Muscle of leg (tissue), 3 donors: ENCODE measurements at regions not wholly inside any gene's neighbourhood (a gene's known extent, or its start where the extent isn't known, plus 50 kb on each side); places are given as distances from the start of the nearest gene placed in this dataset.

Experiments
- DNase-seq: peaks from one replicate; pipeline ENCODE4 v3.0.0; 2013
- H3K27ac ChIP-seq: one replicate; pipeline ENCODE4 v1.5.1; 2013; ENCODE audit warnings: mild to moderate bottlenecking, low read length, control low read depth
- H3K27me3 ChIP-seq: one replicate; pipeline ENCODE4 v1.6.1; 2013; ENCODE audit warnings: low read length; ENCODE audit not compliant: control insufficient read depth, insufficient read depth
- H3K36me3 ChIP-seq: one replicate; pipeline ENCODE4 v1.6.1; 2013; ENCODE audit warnings: low read length; ENCODE audit not compliant: control insufficient read depth, insufficient read depth
- H3K4me1 ChIP-seq: one replicate; pipeline ENCODE4 v1.6.1; 2013; ENCODE audit warnings: low read length; ENCODE audit not compliant: control insufficient read depth, insufficient read depth
- H3K4me3 ChIP-seq: one replicate; pipeline ENCODE4 v1.5.1; 2013; ENCODE audit warnings: low read length, control low read depth
- H3K9me3 ChIP-seq: replicated peaks from 2 replicates; pipeline ENCODE4 v1.6.1; 2013; ENCODE audit warnings: low read depth, low read length; ENCODE audit not compliant: control insufficient read depth
- WGBS: methylation state at CpG from one replicate; pipeline ENCODE4 v1.1.5; 2013; ENCODE audit warnings: missing lambda C conversion rate; ENCODE audit not compliant: insufficient coverage; 5-methylcytosine and 5-hydroxymethylcytosine counted together

- Histone ChIP-seq H3K36me3 (no peaks in the 10 kb centered on the region), H3K27ac (no peak overlapping the region), H3K4me1 (no peaks in the 10 kb centered on the region), H3K9me3 (no peaks in the 10 kb centered on the region), H3K27me3 (no peaks in the 10 kb centered on the region), H3K4me3 (no peak overlapping the region)
- no peak for DNase-seq
- WGBS: 92% methylated on average over 3 of the region's 4 CpGs
Observed at GRCh38 chr18:55748227-55748738, 160.3 kb upstream of the TCF4 start.

- DNase-seq: no peak
- H3K4me1 ChIP-seq: no peaks in the 10 kb centered on the region
- H3K27me3 ChIP-seq: no peaks in the 10 kb centered on the region
- no peak overlapping the region for H3K4me3 ChIP-seq
- no peaks in the 10 kb centered on the region for H3K36me3 ChIP-seq
- WGBS: no CpG with 5 or more reads among the region's 2 CpGs
- H3K27ac ChIP-seq: no peak overlapping the region
- H3K9me3 ChIP-seq: no peaks in the 10 kb centered on the region
Observed at GRCh38 chr18:55744206-55744605, 156.2 kb upstream of the TCF4 start.

GRCh38 chr18:55743736-55744135 lies 155.7 kb upstream of the TCF4 start:
- no peak overlapping the region for H3K27ac ChIP-seq
- H3K4me1 ChIP-seq: no peaks in the 10 kb centered on the region
- H3K4me3 ChIP-seq: no peak overlapping the region
- DNase-seq: peak; percentile 66
- no peaks in the 10 kb centered on the region for H3K36me3 ChIP-seq
- no peaks in the 10 kb centered on the region for H3K9me3 ChIP-seq
- H3K27me3 ChIP-seq: no peaks in the 10 kb centered on the region
- no CpG with 5 or more reads among the region's 3 CpGs for WGBS

GRCh38 chr18:55743133-55743532 lies 155.1 kb upstream of the TCF4 start:
- Histone ChIP-seq H3K27ac (no peak overlapping the region), H3K4me1 (no peaks in the 10 kb centered on the region)

GRCh38 chr18:55739488-55739887 lies 151.5 kb upstream of the TCF4 start:
- Histone ChIP-seq H3K36me3 (no peaks in the 10 kb centered on the region), H3K4me3 (no peak overlapping the region), H3K27me3 (no peaks in the 10 kb centered on the region), H3K27ac (no peak overlapping the region), H3K9me3 (no peaks in the 10 kb centered on the region), H3K4me1 (no peaks in the 10 kb centered on the region)
- DNase-seq: no peak
- no CpG with 5 or more reads among the region's 2 CpGs for WGBS

More at GRCh38 chr18:55743133-55743532, 155.1 kb upstream of the TCF4 start:
- no peaks in the 10 kb centered on the region for H3K27me3 ChIP-seq
- DNase-seq: no peak
- H3K36me3 ChIP-seq: no peaks in the 10 kb centered on the region
- no peaks in the 10 kb centered on the region for H3K9me3 ChIP-seq
- H3K4me3 ChIP-seq: no peak overlapping the region
- WGBS: 40% methylated on average over 1 of the region's 2 CpGs

GRCh38 chr18:55738483-55739114 lies 150.6 kb upstream of the TCF4 start:
- Histone ChIP-seq H3K36me3 (no peaks in the 10 kb centered on the region), H3K27ac (no peak overlapping the region), H3K4me1 (no peaks in the 10 kb centered on the region), H3K27me3 (no peaks in the 10 kb centered on the region), H3K9me3 (no peaks in the 10 kb centered on the region), H3K4me3 (no peak overlapping the region)
- no peak for DNase-seq
- WGBS: 93% methylated on average over 3 of the region's 3 CpGs

- no peak overlapping the region for H3K27ac ChIP-seq
- no peaks in the 10 kb centered on the region for H3K36me3 ChIP-seq
- no peaks in the 10 kb centered on the region for H3K9me3 ChIP-seq
- H3K4me1 ChIP-seq: no peaks in the 10 kb centered on the region
- H3K27me3 ChIP-seq: no peaks in the 10 kb centered on the region
- no CpG with 5 or more reads among the region's 1 CpG for WGBS
- H3K4me3 ChIP-seq: no peak overlapping the region
- no peak for DNase-seq
Observed at GRCh38 chr18:55737781-55738468, 149.9 kb upstream of the TCF4 start.

GRCh38 chr18:55737266-55737665 lies 149.3 kb upstream of the TCF4 start:
- Histone ChIP-seq H3K27me3 (no peaks in the 10 kb centered on the region), H3K36me3 (no peaks in the 10 kb centered on the region), H3K4me1 (no peaks in the 10 kb centered on the region), H3K4me3 (no peak overlapping the region), H3K27ac (no peak overlapping the region), H3K9me3 (no peaks in the 10 kb centered on the region)
- DNase-seq: no peak
- WGBS: 100% methylated on average over 2 of the region's 4 CpGs

- Histone ChIP-seq H3K9me3 (no peaks in the 10 kb centered on the region), H3K27ac (no peak overlapping the region), H3K27me3 (no peaks in the 10 kb centered on the region), H3K4me3 (no peak overlapping the region), H3K4me1 (no peaks in the 10 kb centered on the region), H3K36me3 (no peaks in the 10 kb centered on the region)
- DNase-seq: no peak
- 80% methylated on average over 1 of the region's 3 CpGs for WGBS
Observed at GRCh38 chr18:55735969-55736368, 148.0 kb upstream of the TCF4 start.

GRCh38 chr18:55735199-55735855 lies 147.3 kb upstream of the TCF4 start:
- Histone ChIP-seq H3K36me3 (no peaks in the 10 kb centered on the region), H3K4me1 (no peaks in the 10 kb centered on the region), H3K27me3 (no peaks in the 10 kb centered on the region), H3K27ac (no peak overlapping the region), H3K4me3 (no peak overlapping the region), H3K9me3 (no peaks in the 10 kb centered on the region)
- DNase-seq: no peak
- no CpG with 5 or more reads among the region's 3 CpGs for WGBS
